ENCODE measurements at regions not wholly inside any gene's neighbourhood (a gene's known extent, or its start where the extent isn't known, plus 50 kb on each side); places are given as distances from the start of the nearest gene placed in this dataset.

- TF ChIP-seq, protein P1, sequence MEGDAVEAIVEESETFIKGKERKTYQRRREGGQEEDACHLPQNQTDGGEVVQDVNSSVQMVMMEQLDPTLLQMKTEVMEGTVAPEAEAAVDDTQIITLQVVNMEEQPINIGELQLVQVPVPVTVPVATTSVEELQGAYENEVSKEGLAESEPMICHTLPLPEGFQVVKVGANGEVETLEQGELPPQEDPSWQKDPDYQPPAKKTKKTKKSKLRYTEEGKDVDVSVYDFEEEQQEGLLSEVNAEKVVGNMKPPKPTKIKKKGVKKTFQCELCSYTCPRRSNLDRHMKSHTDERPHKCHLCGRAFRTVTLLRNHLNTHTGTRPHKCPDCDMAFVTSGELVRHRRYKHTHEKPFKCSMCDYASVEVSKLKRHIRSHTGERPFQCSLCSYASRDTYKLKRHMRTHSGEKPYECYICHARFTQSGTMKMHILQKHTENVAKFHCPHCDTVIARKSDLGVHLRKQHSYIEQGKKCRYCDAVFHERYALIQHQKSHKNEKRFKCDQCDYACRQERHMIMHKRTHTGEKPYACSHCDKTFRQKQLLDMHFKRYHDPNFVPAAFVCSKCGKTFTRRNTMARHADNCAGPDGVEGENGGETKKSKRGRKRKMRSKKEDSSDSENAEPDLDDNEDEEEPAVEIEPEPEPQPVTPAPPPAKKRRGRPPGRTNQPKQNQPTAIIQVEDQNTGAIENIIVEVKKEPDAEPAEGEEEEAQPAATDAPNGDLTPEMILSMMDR (conservative IDR thresholded peaks at IDR 0.05 in 1 of 2, IDR thresholded peaks at IDR 0.05 in 1 of 2; ENCODE audit: extremely low read depth in 1 of 2, insufficient read depth in 1 of 2, low read depth in 1 of 2, low read length in 2 of 2): no peak
- TF ChIP-seq EZH2 (IDR thresholded peaks at IDR 0.05; ENCODE audit: borderline replicate concordance, low read length): no peak
Observed at GRCh38 chr6:87788141-87788540, 86.1 kb upstream of the AKIRIN2 start.
